Mesothelial cell of epicardium (in vitro differentiated cells): ENCODE measurements at regions not wholly inside any gene's neighbourhood (a gene's known extent, or its start where the extent isn't known, plus 50 kb on each side); places are given as distances from the start of the nearest gene placed in this dataset.

Source experiments
- DNase-seq, 2 experiments: peaks; one replicate each; pipeline ENCODE4 v3.0.0; 2021; ENCODE audit warnings: low spot score in 2 of 2; ENCODE audit not compliant: unreplicated experiment in 2 of 2
- H3K27ac Mint-ChIP-seq: 2 replicates; pipeline ENCODE4 v1.8.0; 2021; ENCODE audit warnings: mixed read lengths
- H3K27me3 Mint-ChIP-seq: 2 replicates; pipeline ENCODE4 v1.8.0; 2021; ENCODE audit warnings: low read depth, mixed read lengths
- H3K36me3 Mint-ChIP-seq: 2 replicates; pipeline ENCODE4 v1.8.0; 2021; ENCODE audit warnings: mixed read lengths
- H3K4me1 Mint-ChIP-seq: 2 replicates; pipeline ENCODE4 v1.8.0; 2021; ENCODE audit warnings: mixed read lengths
- H3K4me3 Mint-ChIP-seq: 2 replicates; pipeline ENCODE4 v1.8.0; 2021; ENCODE audit warnings: mild to moderate bottlenecking, moderate library complexity, mixed read lengths
- H3K9me3 Mint-ChIP-seq: 2 replicates; pipeline ENCODE4 v1.8.0; 2021; ENCODE audit warnings: mixed read lengths
- CTCF ChIP-seq: fragments of 200-600 bp; sonication (generic); IDR thresholded peaks from one replicate; pipeline ENCODE4 v1.5.0; 2021; ENCODE audit warnings: antibody characterized with exemption; ENCODE audit not compliant: unreplicated experiment

GRCh38 chr14:81655423-81656314 lies 122.0 kb upstream of the SEL1L start:
- Mint-ChIP-seq H3K27me3 (no peaks in the 10 kb centered on the region), H3K36me3 (no peaks in the 10 kb centered on the region), H3K4me1 (peaks cover 7% of the 10 kb centered on the region), H3K9me3 (no peaks in the 10 kb centered on the region), H3K27ac (no peak overlapping the region), H3K4me3 (no peak overlapping the region)
- no peak for TF ChIP-seq CTCF
- no peak for DNase-seq

- DNase-seq, result no peak
- H3K36me3 Mint-ChIP-seq, result no peaks in the 10 kb centered on the region
- no peak for TF ChIP-seq CTCF
- H3K4me1 Mint-ChIP-seq, result peaks cover 7% of the 10 kb centered on the region
- no peaks in the 10 kb centered on the region for H3K27me3 Mint-ChIP-seq
- no peaks in the 10 kb centered on the region for H3K9me3 Mint-ChIP-seq
- no peak overlapping the region for H3K27ac Mint-ChIP-seq
- H3K4me3 Mint-ChIP-seq, result no peak overlapping the region
Measured at GRCh38 chr14:81656811-81657210, 123.2 kb upstream of the SEL1L start.

GRCh38 chr14:81662066-81662465 lies 128.4 kb upstream of the SEL1L start:
- Mint-ChIP-seq H3K4me3 (no peak overlapping the region), H3K9me3 (no peaks in the 10 kb centered on the region), H3K36me3 (no peaks in the 10 kb centered on the region), H3K27ac (no peak overlapping the region), H3K27me3 (no peaks in the 10 kb centered on the region), H3K4me1 (peaks cover 3% of the 10 kb centered on the region)
- TF ChIP-seq CTCF, result no peak
- DNase-seq, result no peak

GRCh38 chr14:81662570-81663197 lies 129.0 kb upstream of the SEL1L start:
- DNase-seq, result no peak
- H3K27me3 Mint-ChIP-seq, result no peaks in the 10 kb centered on the region
- no peaks in the 10 kb centered on the region for H3K4me1 Mint-ChIP-seq
- H3K4me3 Mint-ChIP-seq, result no peak overlapping the region
- peaks cover 4% of the 10 kb centered on the region for H3K9me3 Mint-ChIP-seq
- TF ChIP-seq CTCF, result no peak
- no peak overlapping the region for H3K27ac Mint-ChIP-seq
- no peaks in the 10 kb centered on the region for H3K36me3 Mint-ChIP-seq

GRCh38 chr14:81668626-81669274 lies 135.1 kb upstream of the SEL1L start:
- no peak overlapping the region for H3K4me3 Mint-ChIP-seq
- DNase-seq, result no peak
- no peaks in the 10 kb centered on the region for H3K27me3 Mint-ChIP-seq
- H3K9me3 Mint-ChIP-seq, result peaks cover 21% of the 10 kb centered on the region
- peaks cover under 1% of the 10 kb centered on the region for H3K4me1 Mint-ChIP-seq
- H3K36me3 Mint-ChIP-seq, result no peaks in the 10 kb centered on the region
- no peak for TF ChIP-seq CTCF
- no peak overlapping the region for H3K27ac Mint-ChIP-seq
